Astrocyte (in vitro differentiated cells and primary cell): ENCODE measurements at regions not wholly inside any gene's neighbourhood (a gene's known extent, or its start where the extent isn't known, plus 50 kb on each side); places are given as distances from the start of the nearest gene placed in this dataset.

Experiments used
- DNase-seq: peaks from one replicate; pipeline ENCODE4 v3.0.0-alpha.2; 2010; ENCODE audit warnings: low read depth
- FAIRE-seq: peaks from 2 replicates; lab custom pipeline; 2011; peaks lifted over from hg19 to GRCh38; lab: Jason Lieb, UNC
- H2AFZ ChIP-seq: 2 replicates; pipeline ENCODE4 v1.6.0; 2012; ENCODE audit warnings: low read depth, low read length, inconsistent platforms
- H3K27ac ChIP-seq: 2 replicates; pipeline ENCODE4 v1.5.1; 2011; ENCODE audit warnings: low read depth, low read length, inconsistent platforms
- H3K27me3 ChIP-seq: 2 replicates; pipeline ENCODE4 v1.6.0; 2011; ENCODE audit warnings: low read length, inconsistent platforms; ENCODE audit not compliant: insufficient read depth
- H3K36me3 ChIP-seq: 2 replicates; pipeline ENCODE4 v1.5.1; 2011; ENCODE audit warnings: low read length, inconsistent platforms; ENCODE audit not compliant: insufficient read depth
- H3K4me1 ChIP-seq: 2 replicates; pipeline ENCODE4 v1.5.1; 2011; ENCODE audit warnings: low read length, inconsistent platforms; ENCODE audit not compliant: insufficient read depth
- H3K4me2 ChIP-seq: 2 replicates; pipeline ENCODE4 v1.6.0; 2012; ENCODE audit warnings: low read length, inconsistent platforms
- H3K4me3 ChIP-seq: 2 replicates; pipeline ENCODE4 v1.5.1; 2011; ENCODE audit warnings: low read depth, mild to moderate bottlenecking, low read length, inconsistent platforms; ENCODE audit not compliant: insufficient read depth
- H3K79me2 ChIP-seq: 2 replicates; pipeline ENCODE4 v1.6.0; 2012; ENCODE audit warnings: mild to moderate bottlenecking, low read length, inconsistent platforms; ENCODE audit not compliant: insufficient read depth
- H3K9ac ChIP-seq: 2 replicates; pipeline ENCODE4 v1.6.0; 2012; ENCODE audit warnings: mild to moderate bottlenecking, low read length, inconsistent platforms
- H3K9me3 ChIP-seq: 2 replicates; pipeline ENCODE4 v1.5.1; 2012; ENCODE audit warnings: low read depth, mild to moderate bottlenecking, low read length, inconsistent platforms; ENCODE audit not compliant: insufficient read depth
- H4K20me1 ChIP-seq: 2 replicates; pipeline ENCODE4 v1.6.0; 2012; ENCODE audit warnings: low read length, inconsistent platforms; ENCODE audit not compliant: insufficient read depth
- H3K27ac Mint-ChIP-seq: one replicate; pipeline ENCODE4 v1.8.0; 2021; ENCODE audit warnings: mild to moderate bottlenecking, mixed read lengths; ENCODE audit not compliant: unreplicated experiment
- H3K27me3 Mint-ChIP-seq: one replicate; pipeline ENCODE4 v1.8.0; 2021; ENCODE audit warnings: low read depth, mixed read lengths; ENCODE audit not compliant: unreplicated experiment
- H3K36me3 Mint-ChIP-seq: one replicate; pipeline ENCODE4 v1.8.0; 2021; ENCODE audit warnings: low read depth, mixed read lengths; ENCODE audit not compliant: unreplicated experiment
- H3K4me1 Mint-ChIP-seq: one replicate; pipeline ENCODE4 v1.8.0; 2021; ENCODE audit warnings: low read depth, mixed read lengths; ENCODE audit not compliant: unreplicated experiment
- H3K4me3 Mint-ChIP-seq: one replicate; pipeline ENCODE4 v1.8.0; 2021; ENCODE audit warnings: mild to moderate bottlenecking, moderate library complexity, mixed read lengths; ENCODE audit not compliant: unreplicated experiment
- H3K9me3 Mint-ChIP-seq: one replicate; pipeline ENCODE4 v1.8.0; 2021; ENCODE audit warnings: mild to moderate bottlenecking, mixed read lengths; ENCODE audit not compliant: unreplicated experiment
- CTCF ChIP-seq: IDR thresholded peaks from 2 replicates; pipeline ENCODE4 v1.5.1; 2011; ENCODE audit warnings: low read depth, mild to moderate bottlenecking, inconsistent platforms, low read length, moderate library complexity; ENCODE audit not compliant: insufficient read depth
- EZH2 ChIP-seq: IDR thresholded peaks from 2 replicates; pipeline ENCODE4 v1.6.1; 2012; ENCODE audit warnings: mild to moderate bottlenecking, low read length, inconsistent platforms; ENCODE audit not compliant: insufficient read depth

GRCh38 chr16:54722210-54722676 lies 208.4 kb upstream of the IRX5 start:
- H3K4me1 Mint-ChIP-seq, result peaks cover 9% of the 10 kb centered on the region
- H3K79me2 ChIP-seq, result no peaks in the 10 kb centered on the region
- H3K36me3 ChIP-seq, result no peaks in the 10 kb centered on the region
- no peaks in the 10 kb centered on the region for H3K27me3 ChIP-seq
- H3K9me3 ChIP-seq, result no peaks in the 10 kb centered on the region
- no peaks in the 10 kb centered on the region for H4K20me1 ChIP-seq
- H3K36me3 Mint-ChIP-seq, result no peaks in the 10 kb centered on the region
- FAIRE-seq (no peak), DNase-seq (no peak)
- no peak overlapping the region for H2AFZ ChIP-seq
- peaks cover 4% of the 10 kb centered on the region for H3K9me3 Mint-ChIP-seq
- H3K4me1 ChIP-seq, result no peaks in the 10 kb centered on the region
- H3K27ac Mint-ChIP-seq, result no peak overlapping the region
- no peak for TF ChIP-seq CTCF
- TF ChIP-seq EZH2, result no peak
- H3K4me3 Mint-ChIP-seq, result no peak overlapping the region
- H3K9ac ChIP-seq, result no peak overlapping the region
- no peak overlapping the region for H3K27ac ChIP-seq
- no peak overlapping the region for H3K4me3 ChIP-seq
- no peak overlapping the region for H3K4me2 ChIP-seq
- H3K27me3 Mint-ChIP-seq, result peaks cover 2% of the 10 kb centered on the region

GRCh38 chr16:54720259-54720658 lies 210.4 kb upstream of the IRX5 start:
- no peak for TF ChIP-seq EZH2
- TF ChIP-seq CTCF, result no peak
- peaks cover 5% of the 10 kb centered on the region for H3K27me3 Mint-ChIP-seq
- no peaks in the 10 kb centered on the region for H3K36me3 Mint-ChIP-seq
- DNase-seq (no peak), FAIRE-seq (no peak)
- H3K4me1 ChIP-seq, result no peaks in the 10 kb centered on the region
- no peak overlapping the region for H3K9ac ChIP-seq
- no peak overlapping the region for H3K4me3 ChIP-seq
- no peaks in the 10 kb centered on the region for H3K27me3 ChIP-seq
- H3K4me1 Mint-ChIP-seq, result peaks cover 9% of the 10 kb centered on the region
- H3K4me2 ChIP-seq, result no peak overlapping the region
- no peaks in the 10 kb centered on the region for H4K20me1 ChIP-seq
- H3K36me3 ChIP-seq, result no peaks in the 10 kb centered on the region
- H3K27ac ChIP-seq, result no peak overlapping the region
- H3K27ac Mint-ChIP-seq, result peak overlapping the region; percentile 83
- no peaks in the 10 kb centered on the region for H3K79me2 ChIP-seq
- no peak overlapping the region for H2AFZ ChIP-seq
- peaks cover 4% of the 10 kb centered on the region for H3K9me3 Mint-ChIP-seq
- H3K9me3 ChIP-seq, result no peaks in the 10 kb centered on the region
- no peak overlapping the region for H3K4me3 Mint-ChIP-seq

GRCh38 chr16:54719624-54720023 lies 211.0 kb upstream of the IRX5 start:
- Mint-ChIP-seq H3K36me3 (no peaks in the 10 kb centered on the region), H3K9me3 (peaks cover 4% of the 10 kb centered on the region), H3K4me3 (no peak overlapping the region), H3K27me3 (peaks cover 5% of the 10 kb centered on the region), H3K4me1 (peaks cover 9% of the 10 kb centered on the region), H3K27ac (no peak overlapping the region)
- Histone ChIP-seq H3K36me3 (no peaks in the 10 kb centered on the region), H3K9me3 (no peaks in the 10 kb centered on the region), H3K4me1 (no peaks in the 10 kb centered on the region), H3K27ac (no peak overlapping the region), H3K27me3 (no peaks in the 10 kb centered on the region), H3K79me2 (no peaks in the 10 kb centered on the region), H3K9ac (no peak overlapping the region), H3K4me3 (no peak overlapping the region), H3K4me2 (no peak overlapping the region), H2AFZ (no peak overlapping the region), H4K20me1 (no peaks in the 10 kb centered on the region)
- DNase-seq, result no peak
- no peak for FAIRE-seq
- TF ChIP-seq EZH2 (no peak), CTCF (no peak)
